ENCODE measurements at regions not wholly inside any gene's neighbourhood (a gene's known extent, or its start where the extent isn't known, plus 50 kb on each side); places are given as distances from the start of the nearest gene placed in this dataset.
"Not testable (repeated sequence)": the region's sequence is repeated elsewhere in the genome, so short reads cannot be mapped to it uniquely, and the experiment has no call there.

DNA sequence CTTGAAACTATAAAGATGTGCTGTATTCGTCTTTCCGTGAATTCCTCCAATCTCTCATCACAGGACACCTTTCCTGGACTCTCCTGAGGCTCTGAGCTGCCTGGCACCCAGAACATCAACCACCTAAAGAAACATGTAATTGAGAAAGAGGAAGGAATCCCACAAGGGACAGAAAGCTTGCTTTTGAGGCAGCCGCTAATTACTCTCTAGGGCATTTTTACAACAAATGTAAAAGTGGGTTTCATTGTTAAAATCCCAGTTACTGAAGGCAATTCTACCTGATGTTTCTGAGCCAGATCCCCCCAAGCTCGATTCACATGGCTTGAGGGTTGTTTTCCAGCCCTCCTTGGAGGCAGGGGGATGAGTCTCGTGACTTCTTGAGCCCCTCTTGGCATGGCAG is 238.5 kb upstream of the LHX5 start:
- TF ChIP-seq, protein P1, sequence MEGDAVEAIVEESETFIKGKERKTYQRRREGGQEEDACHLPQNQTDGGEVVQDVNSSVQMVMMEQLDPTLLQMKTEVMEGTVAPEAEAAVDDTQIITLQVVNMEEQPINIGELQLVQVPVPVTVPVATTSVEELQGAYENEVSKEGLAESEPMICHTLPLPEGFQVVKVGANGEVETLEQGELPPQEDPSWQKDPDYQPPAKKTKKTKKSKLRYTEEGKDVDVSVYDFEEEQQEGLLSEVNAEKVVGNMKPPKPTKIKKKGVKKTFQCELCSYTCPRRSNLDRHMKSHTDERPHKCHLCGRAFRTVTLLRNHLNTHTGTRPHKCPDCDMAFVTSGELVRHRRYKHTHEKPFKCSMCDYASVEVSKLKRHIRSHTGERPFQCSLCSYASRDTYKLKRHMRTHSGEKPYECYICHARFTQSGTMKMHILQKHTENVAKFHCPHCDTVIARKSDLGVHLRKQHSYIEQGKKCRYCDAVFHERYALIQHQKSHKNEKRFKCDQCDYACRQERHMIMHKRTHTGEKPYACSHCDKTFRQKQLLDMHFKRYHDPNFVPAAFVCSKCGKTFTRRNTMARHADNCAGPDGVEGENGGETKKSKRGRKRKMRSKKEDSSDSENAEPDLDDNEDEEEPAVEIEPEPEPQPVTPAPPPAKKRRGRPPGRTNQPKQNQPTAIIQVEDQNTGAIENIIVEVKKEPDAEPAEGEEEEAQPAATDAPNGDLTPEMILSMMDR (IDR thresholded peaks at IDR 0.05), result no peak
- no peak for TF ChIP-seq POLR2A (IDR thresholded peaks at IDR 0.05)
- 61 to 80% methylated on average over 5 of the region's 5 CpGs for WGBS, 2 donors
- no peaks in the 10 kb centered on the region for H3K4me1 ChIP-seq
- intact Hi-C loops (cut with DNase I), result no loop called here
- H3K27me3 ChIP-seq, result no peaks in the 10 kb centered on the region
- no peak overlapping the region for H3K27ac ChIP-seq
- H3K4me3 ChIP-seq (replicated peaks in 1 of 3), result no peak overlapping the region
- no peaks in the 10 kb centered on the region for H3K9me3 ChIP-seq
- no peak for DNase-seq
- no peaks in the 10 kb centered on the region for H3K36me3 ChIP-seq

DNA sequence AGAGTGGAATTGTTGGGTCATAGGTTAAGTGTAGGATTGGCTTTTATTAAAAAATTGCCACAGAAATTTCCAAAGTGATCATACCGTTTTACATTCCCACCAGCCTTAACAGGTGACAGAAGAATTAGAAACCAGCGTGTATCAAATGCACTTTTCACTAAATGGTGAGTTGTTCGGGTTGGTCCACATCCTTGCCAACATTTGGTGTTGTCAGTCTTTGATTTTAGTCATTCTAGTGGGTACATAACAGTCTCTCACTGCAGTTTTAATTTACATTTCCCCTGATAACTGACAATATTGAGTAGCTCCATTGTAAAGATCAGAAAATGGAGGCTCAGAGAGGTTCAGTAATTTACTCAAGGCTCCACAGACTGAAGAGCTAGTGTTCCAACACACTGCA is 237.8 kb upstream of the LHX5 start:
- DNase-seq, result no peak
- H3K4me3 ChIP-seq (replicated peaks in 1 of 3), result no peak overlapping the region
- intact Hi-C loops (cut with DNase I), result no loop called here
- TF ChIP-seq, protein P1 (IDR thresholded peaks at IDR 0.05), result no peak
- no peak for TF ChIP-seq POLR2A (IDR thresholded peaks at IDR 0.05)
- no peaks in the 10 kb centered on the region for H3K4me1 ChIP-seq
- H3K36me3 ChIP-seq, result no peaks in the 10 kb centered on the region
- H3K27ac ChIP-seq, result no peak overlapping the region
- 86 to 94% methylated on average over 3 of the region's 3 CpGs for WGBS, 2 donors
- no peaks in the 10 kb centered on the region for H3K9me3 ChIP-seq
- no peaks in the 10 kb centered on the region for H3K27me3 ChIP-seq

DNA sequence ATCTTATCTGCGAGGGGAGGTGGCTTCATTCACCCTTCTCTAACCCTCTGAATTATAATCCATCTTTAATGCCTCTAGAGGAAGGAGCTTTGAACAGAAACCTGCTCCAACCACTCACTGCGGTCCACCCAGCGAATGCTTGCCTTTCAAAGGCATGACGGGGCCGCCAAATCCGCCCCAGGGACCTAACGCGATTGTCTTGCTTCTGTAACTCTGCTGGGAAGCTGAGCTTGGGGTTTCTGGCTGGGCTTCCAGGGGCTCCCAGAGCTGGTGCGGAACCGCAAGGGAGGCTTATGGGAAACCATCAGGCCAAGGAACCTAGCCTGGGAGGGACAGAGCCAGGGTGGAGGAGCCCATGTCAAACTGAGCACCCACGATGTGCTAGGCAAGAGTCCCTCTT is 231.2 kb upstream of the LHX5 start:
- no peak overlapping the region for H3K27ac ChIP-seq
- H3K9me3 ChIP-seq, result no peaks in the 10 kb centered on the region
- H3K4me3 ChIP-seq (replicated peaks in 1 of 3), result no peak overlapping the region
- WGBS, 2 donors, result 68 to 70% methylated on average over 9 of the region's 11 CpGs
- no peak for DNase-seq
- intact Hi-C loops (cut with DNase I), result no loop called here
- no peaks in the 10 kb centered on the region for H3K36me3 ChIP-seq
- TF ChIP-seq, protein P1 (IDR thresholded peaks at IDR 0.05), result no peak
- TF ChIP-seq POLR2A (IDR thresholded peaks at IDR 0.05), result no peak
- no peaks in the 10 kb centered on the region for H3K27me3 ChIP-seq
- H3K4me1 ChIP-seq, result no peaks in the 10 kb centered on the region

DNA sequence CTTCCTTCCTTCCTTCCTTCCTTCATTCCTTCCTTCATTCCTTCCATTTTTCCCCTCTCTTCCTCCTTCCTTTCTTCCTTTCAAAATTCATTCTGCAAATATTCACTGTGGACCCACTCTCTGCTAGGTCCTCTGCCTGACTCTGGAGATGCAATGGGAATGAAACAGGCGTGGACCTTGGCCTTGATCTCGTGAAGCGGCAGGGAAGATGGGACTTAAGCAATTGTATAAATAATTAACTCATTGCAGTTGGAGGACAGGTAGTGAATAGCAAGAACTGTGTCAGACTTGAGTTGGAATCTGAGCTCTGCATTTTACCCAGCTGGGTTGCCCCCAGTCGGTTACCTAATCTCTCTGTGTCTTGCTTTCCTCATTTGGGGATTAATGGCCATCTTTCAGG is 230.6 kb upstream of the LHX5 start:
- Histone ChIP-seq H3K27ac (no peak overlapping the region), H3K36me3 (no peaks in the 10 kb centered on the region), H3K4me1 (no peaks in the 10 kb centered on the region), H3K4me3 (replicated peaks in 1 of 3) (no peak overlapping the region), H3K27me3 (no peaks in the 10 kb centered on the region), H3K9me3 (no peaks in the 10 kb centered on the region)
- no peak for TF ChIP-seq POLR2A (IDR thresholded peaks at IDR 0.05)
- TF ChIP-seq, protein P1 (IDR thresholded peaks at IDR 0.05), result no peak
- intact Hi-C loops (cut with DNase I), result no loop called here
- 61 to 73% methylated on average over 4 of the region's 4 CpGs for WGBS, 2 donors
- no peak for DNase-seq

DNA sequence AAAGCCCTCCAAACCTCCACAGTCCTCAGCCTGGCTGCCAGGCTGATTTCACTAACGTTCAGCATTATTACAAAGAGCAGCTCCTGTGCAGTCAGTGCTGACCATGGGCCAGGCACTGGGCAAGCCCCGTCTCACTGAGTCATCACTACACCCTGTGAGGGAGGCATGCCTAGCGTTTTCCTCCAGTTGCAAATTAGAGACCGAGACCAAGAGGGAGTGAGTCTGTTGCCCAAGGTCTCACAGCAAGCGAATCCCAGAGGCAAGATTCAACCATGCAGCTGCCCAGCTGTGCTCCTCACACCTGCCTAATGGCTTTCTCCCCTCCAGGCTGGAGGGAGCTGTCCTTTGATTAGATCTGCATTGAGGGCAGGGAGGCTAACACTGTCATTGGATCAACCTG is 229.3 kb upstream of the LHX5 start:
- Histone ChIP-seq H3K27me3 (no peaks in the 10 kb centered on the region), H3K36me3 (no peaks in the 10 kb centered on the region), H3K4me1 (no peaks in the 10 kb centered on the region), H3K9me3 (no peaks in the 10 kb centered on the region), H3K27ac (no peak overlapping the region), H3K4me3 (replicated peaks in 1 of 3) (no peak overlapping the region)
- intact Hi-C loops (cut with DNase I), result no loop called here
- no peak for DNase-seq
- TF ChIP-seq, protein P1 (IDR thresholded peaks at IDR 0.05), result no peak
- TF ChIP-seq POLR2A (IDR thresholded peaks at IDR 0.05), result no peak
- WGBS, 2 donors, result 2 to 11% methylated on average over 5 of the region's 5 CpGs

DNA sequence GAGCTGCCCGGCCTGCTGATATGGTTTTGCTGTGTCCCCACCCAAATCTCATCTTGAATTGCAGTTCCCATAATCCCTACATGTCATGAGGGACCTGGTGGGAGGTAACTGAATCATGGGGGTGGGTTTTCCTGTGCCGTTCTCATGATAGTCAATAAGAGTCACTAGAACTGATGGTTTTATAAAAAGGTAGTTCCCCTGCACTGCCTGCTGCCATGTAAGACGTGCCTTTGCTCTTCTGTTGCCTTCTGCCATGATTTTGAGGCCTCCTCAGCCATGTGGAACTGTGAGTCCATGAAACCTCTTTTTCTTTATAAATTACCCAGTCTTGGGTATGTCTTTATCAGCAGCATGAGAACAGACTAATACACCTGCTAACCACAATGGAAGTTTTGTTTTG is 228.3 kb upstream of the LHX5 start:
- WGBS, 2 donors, result 69 to 83% methylated on average over 3 of the region's 3 CpGs
- intact Hi-C loops (cut with DNase I); H3K27ac ChIP-seq; H3K36me3 ChIP-seq; H3K9me3 ChIP-seq; H3K4me3 ChIP-seq (replicated peaks in 1 of 3); H3K4me1 ChIP-seq; DNase-seq; H3K27me3 ChIP-seq: not testable (repeated sequence)
